ENCODE measurements at regions not wholly inside any gene's neighbourhood (a gene's known extent, or its start where the extent isn't known, plus 50 kb on each side); places are given as distances from the start of the nearest gene placed in this dataset.

DNA sequence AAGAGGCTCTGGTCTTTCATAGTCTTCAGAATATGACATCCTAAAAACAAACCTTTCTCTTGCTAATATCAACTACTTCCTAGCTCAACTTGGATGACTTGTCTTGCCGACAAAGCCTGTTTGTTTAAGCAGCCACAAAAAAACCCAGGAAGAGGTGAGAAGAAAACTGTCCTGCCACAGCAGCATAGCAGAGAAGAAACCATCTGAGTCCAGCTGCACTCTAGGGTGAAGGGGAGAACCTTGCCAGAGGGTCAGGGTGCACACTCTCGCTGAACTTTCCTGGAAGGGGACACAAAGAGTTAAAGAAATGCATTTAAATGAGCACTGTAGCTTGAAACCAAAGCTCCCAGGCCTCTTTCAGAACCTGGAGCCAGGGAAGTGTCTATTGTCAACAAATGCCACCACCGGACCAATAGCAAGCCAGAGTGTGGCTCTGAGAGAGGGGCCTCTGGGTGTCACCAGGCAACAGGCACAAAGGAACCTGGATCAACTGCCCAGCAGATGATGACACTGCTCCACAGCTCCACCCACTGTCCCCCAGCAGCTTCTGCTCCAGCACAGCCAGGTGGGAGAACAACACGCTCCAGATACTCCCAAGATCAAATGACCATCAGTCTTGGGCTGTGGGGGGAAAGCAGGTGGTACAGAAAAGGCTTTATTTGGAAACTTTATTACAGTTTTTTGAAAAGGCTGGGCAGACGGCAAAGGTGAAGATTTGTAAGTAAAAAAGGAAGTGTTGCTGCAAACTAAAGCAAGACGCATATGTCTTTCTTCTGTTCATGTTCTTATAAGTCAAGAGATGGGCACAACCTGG lies 105.7 kb downstream of the RASSF10 start (continued):
- TF ChIP-seq, protein P1, sequence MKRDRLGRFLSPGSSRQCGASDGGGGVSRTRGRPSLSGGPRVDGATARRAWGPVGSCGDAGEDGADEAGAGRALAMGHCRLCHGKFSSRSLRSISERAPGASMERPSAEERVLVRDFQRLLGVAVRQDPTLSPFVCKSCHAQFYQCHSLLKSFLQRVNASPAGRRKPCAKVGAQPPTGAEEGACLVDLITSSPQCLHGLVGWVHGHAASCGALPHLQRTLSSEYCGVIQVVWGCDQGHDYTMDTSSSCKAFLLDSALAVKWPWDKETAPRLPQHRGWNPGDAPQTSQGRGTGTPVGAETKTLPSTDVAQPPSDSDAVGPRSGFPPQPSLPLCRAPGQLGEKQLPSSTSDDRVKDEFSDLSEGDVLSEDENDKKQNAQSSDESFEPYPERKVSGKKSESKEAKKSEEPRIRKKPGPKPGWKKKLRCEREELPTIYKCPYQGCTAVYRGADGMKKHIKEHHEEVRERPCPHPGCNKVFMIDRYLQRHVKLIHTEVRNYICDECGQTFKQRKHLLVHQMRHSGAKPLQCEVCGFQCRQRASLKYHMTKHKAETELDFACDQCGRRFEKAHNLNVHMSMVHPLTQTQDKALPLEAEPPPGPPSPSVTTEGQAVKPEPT (CRISPR knock-in tag; IDR thresholded peaks at IDR 0.05; ENCODE audit: low read depth) = no peak
- TF ChIP-seq ZBTB38 (CRISPR knock-in tag; IDR thresholded peaks at IDR 0.05) (0 out of 2 replicates have a peak, but pooled peaks have one; percentile 24), ZNF850 (CRISPR knock-in tag; conservative IDR thresholded peaks at IDR 0.05) (no peak), MXI1 (IDR thresholded peaks at IDR 0.05; ENCODE audit: borderline replicate concordance, low read depth, low read length) (peak; percentile 70; the same call in 2 of the 3 replicates), TCF7L2 (IDR thresholded peaks at IDR 0.05; ENCODE audit: low read depth, low read length) (no peak), RFX1 (IDR thresholded peaks at IDR 0.05) (peak; percentile 88), KLF12 (CRISPR knock-in tag; IDR thresholded peaks at IDR 0.05; ENCODE audit: borderline replicate concordance) (no peak), GZF1 (CRISPR knock-in tag; IDR thresholded peaks at IDR 0.05) (no peak), FOXA1 (IDR thresholded peaks at IDR 0.05) (no peak), FOXA1 (CRISPR knock-in tag; IDR thresholded peaks at IDR 0.05) (peak; percentile 55; the same call in 1 of the 2 replicates), TAF15 (IDR thresholded peaks at IDR 0.05; ENCODE audit: low read depth, low read length, poor library complexity, severe bottlenecking) (no peak)
- TF ChIP-seq, protein P2, sequence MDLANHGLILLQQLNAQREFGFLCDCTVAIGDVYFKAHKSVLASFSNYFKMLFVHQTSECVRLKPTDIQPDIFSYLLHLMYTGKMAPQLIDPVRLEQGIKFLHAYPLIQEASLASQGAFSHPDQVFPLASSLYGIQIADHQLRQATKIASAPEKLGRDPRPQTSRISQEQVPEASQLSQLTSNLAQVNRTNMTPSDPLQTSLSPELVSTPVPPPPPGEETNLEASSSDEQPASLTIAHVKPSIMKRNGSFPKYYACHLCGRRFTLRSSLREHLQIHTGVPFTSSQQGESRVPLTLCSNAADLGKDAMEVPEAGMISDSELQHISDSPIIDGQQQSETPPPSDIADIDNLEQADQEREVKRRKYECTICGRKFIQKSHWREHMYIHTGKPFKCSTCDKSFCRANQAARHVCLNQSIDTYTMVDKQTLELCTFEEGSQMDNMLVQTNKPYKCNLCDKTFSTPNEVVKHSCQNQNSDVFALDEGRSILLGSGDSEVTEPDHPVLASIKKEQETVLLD (CRISPR knock-in tag; IDR thresholded peaks at IDR 0.05; ENCODE audit: low read depth) = no peak
- TF ChIP-seq, protein P3, sequence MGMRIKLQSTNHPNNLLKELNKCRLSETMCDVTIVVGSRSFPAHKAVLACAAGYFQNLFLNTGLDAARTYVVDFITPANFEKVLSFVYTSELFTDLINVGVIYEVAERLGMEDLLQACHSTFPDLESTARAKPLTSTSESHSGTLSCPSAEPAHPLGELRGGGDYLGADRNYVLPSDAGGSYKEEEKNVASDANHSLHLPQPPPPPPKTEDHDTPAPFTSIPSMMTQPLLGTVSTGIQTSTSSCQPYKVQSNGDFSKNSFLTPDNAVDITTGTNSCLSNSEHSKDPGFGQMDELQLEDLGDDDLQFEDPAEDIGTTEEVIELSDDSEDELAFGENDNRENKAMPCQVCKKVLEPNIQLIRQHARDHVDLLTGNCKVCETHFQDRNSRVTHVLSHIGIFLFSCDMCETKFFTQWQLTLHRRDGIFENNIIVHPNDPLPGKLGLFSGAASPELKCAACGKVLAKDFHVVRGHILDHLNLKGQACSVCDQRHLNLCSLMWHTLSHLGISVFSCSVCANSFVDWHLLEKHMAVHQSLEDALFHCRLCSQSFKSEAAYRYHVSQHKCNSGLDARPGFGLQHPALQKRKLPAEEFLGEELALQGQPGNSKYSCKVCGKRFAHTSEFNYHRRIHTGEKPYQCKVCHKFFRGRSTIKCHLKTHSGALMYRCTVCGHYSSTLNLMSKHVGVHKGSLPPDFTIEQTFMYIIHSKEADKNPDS (CRISPR knock-in tag; IDR thresholded peaks at IDR 0.05) = no peak
- TF ChIP-seq, protein P4, sequence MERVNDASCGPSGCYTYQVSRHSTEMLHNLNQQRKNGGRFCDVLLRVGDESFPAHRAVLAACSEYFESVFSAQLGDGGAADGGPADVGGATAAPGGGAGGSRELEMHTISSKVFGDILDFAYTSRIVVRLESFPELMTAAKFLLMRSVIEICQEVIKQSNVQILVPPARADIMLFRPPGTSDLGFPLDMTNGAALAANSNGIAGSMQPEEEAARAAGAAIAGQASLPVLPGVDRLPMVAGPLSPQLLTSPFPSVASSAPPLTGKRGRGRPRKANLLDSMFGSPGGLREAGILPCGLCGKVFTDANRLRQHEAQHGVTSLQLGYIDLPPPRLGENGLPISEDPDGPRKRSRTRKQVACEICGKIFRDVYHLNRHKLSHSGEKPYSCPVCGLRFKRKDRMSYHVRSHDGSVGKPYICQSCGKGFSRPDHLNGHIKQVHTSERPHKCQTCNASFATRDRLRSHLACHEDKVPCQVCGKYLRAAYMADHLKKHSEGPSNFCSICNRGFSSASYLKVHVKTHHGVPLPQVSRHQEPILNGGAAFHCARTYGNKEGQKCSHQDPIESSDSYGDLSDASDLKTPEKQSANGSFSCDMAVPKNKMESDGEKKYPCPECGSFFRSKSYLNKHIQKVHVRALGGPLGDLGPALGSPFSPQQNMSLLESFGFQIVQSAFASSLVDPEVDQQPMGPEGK (CRISPR knock-in tag; IDR thresholded peaks at IDR 0.05) = peak; percentile 34; the same call in 1 of the 2 replicates
- TF ChIP-seq, protein P5, sequence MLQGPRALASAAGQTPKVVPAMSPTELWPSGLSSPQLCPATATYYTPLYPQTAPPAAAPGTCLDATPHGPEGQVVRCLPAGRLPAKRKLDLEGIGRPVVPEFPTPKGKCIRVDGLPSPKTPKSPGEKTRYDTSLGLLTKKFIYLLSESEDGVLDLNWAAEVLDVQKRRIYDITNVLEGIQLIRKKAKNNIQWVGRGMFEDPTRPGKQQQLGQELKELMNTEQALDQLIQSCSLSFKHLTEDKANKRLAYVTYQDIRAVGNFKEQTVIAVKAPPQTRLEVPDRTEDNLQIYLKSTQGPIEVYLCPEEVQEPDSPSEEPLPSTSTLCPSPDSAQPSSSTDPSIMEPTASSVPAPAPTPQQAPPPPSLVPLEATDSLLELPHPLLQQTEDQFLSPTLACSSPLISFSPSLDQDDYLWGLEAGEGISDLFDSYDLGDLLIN (CRISPR knock-in tag; IDR thresholded peaks at IDR 0.05; ENCODE audit: borderline replicate concordance) = no peak
- TF ChIP-seq, protein P6, sequence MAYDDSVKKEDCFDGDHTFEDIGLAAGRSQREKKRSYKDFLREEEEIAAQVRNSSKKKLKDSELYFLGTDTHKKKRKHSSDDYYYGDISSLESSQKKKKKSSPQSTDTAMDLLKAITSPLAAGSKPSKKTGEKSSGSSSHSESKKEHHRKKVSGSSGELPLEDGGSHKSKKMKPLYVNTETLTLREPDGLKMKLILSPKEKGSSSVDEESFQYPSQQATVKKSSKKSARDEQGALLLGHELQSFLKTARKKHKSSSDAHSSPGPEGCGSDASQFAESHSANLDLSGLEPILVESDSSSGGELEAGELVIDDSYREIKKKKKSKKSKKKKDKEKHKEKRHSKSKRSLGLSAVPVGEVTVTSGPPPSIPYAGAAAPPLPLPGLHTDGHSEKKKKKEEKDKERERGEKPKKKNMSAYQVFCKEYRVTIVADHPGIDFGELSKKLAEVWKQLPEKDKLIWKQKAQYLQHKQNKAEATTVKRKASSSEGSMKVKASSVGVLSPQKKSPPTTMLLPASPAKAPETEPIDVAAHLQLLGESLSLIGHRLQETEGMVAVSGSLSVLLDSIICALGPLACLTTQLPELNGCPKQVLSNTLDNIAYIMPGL (CRISPR knock-in tag; IDR thresholded peaks at IDR 0.05; ENCODE audit: borderline replicate concordance in 1 of 2, low read depth in 1 of 2) = peak in 1 of 2 experiments; percentile 68; a peak in 1 of 4 replicates
- TF ChIP-seq, protein P7, sequence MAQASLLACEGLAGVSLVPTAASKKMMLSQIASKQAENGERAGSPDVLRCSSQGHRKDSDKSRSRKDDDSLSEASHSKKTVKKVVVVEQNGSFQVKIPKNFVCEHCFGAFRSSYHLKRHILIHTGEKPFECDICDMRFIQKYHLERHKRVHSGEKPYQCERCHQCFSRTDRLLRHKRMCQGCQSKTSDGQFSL (CRISPR knock-in tag; IDR thresholded peaks at IDR 0.05) = no peak

Data from HepG2 (cell line).